OCI-LY3 (cell line): ENCODE measurements at regions not wholly inside any gene's neighbourhood (a gene's known extent, or its start where the extent isn't known, plus 50 kb on each side); places are given as distances from the start of the nearest gene placed in this dataset.

Experiments
- H2AFZ ChIP-seq: fragments of 200-600, 300-600 bp; shearing (Covaris generic); 2 replicates; pipeline ENCODE4 v1.6.0; 2014; ENCODE audit warnings: antibody characterized with exemption, low read depth, low read length
- H3K27ac ChIP-seq: fragments of 200-600, 300-600 bp; sonication (generic); 2 replicates; pipeline ENCODE4 v1.5.1; 2014; ENCODE audit warnings: mild to moderate bottlenecking, low read length, moderate library complexity, mixed read lengths
- H3K27me3 ChIP-seq: fragments of 200-600, 300-600 bp; sonication (generic); 2 replicates; pipeline ENCODE4 v1.6.1; 2014; ENCODE audit warnings: low read depth, low read length, mixed read lengths
- H3K36me3 ChIP-seq: fragments of 200-600, 300-600 bp; sonication (generic); replicated peaks from 2 replicates; pipeline ENCODE3; 2014; ENCODE audit warnings: low read depth, low read length, mixed read lengths
- H3K4me1 ChIP-seq: fragments of 300-600, 200-600 bp; sonication (generic); 2 replicates; pipeline ENCODE4 v1.6.1; 2014; ENCODE audit warnings: low read length, mixed read lengths
- H3K4me2 ChIP-seq: fragments of 200-600, 300-600 bp; sonication (generic); 2 replicates; pipeline ENCODE4 v1.6.1; 2014; ENCODE audit warnings: low read length, mixed read lengths
- H3K4me3 ChIP-seq: fragments of 300-600, 200-600 bp; sonication (generic); 2 replicates; pipeline ENCODE4 v1.5.1; 2014; ENCODE audit warnings: antibody characterized with exemption, mild to moderate bottlenecking, low read length, moderate library complexity
- H3K79me2 ChIP-seq: fragments of 300-600, 200-600 bp; shearing (Covaris generic); 2 replicates; pipeline ENCODE4 v1.6.1; 2014; ENCODE audit warnings: mild to moderate bottlenecking, low read length, mixed read lengths
- H3K9ac ChIP-seq: fragments of 300-600, 200-600 bp; shearing (Covaris generic); 2 replicates; pipeline ENCODE4 v1.6.0; 2014; ENCODE audit warnings: mild to moderate bottlenecking, low read length, moderate library complexity
- H3K9me3 ChIP-seq: fragments of 200-600, 300-600 bp; shearing (Covaris generic); 2 replicates; pipeline ENCODE4 v1.6.1; 2014; ENCODE audit warnings: low read length, mixed read lengths; ENCODE audit not compliant: insufficient read depth
- H4K20me1 ChIP-seq: fragments of 200-600, 300-600 bp; sonication (generic); 2 replicates; pipeline ENCODE4 v1.6.1; 2016; ENCODE audit warnings: low read length, mixed read lengths; ENCODE audit not compliant: insufficient read depth
- EZH2phosphoT487 ChIP-seq: fragments of 200-600 bp; shearing (Covaris generic); IDR thresholded peaks from 2 replicates; pipeline ENCODE4 v1.6.1; 2018; ENCODE audit warnings: antibody characterized with exemption, mixed run types, low read depth
- TF ChIP-seq, protein P1 (sequence below): fragments of 200-600, 300-600 bp; sonication (generic); IDR thresholded peaks from 2 replicates; pipeline ENCODE4 v1.5.1; 2014; ENCODE audit warnings: antibody characterized with exemption, low read length, low read depth

DNA sequence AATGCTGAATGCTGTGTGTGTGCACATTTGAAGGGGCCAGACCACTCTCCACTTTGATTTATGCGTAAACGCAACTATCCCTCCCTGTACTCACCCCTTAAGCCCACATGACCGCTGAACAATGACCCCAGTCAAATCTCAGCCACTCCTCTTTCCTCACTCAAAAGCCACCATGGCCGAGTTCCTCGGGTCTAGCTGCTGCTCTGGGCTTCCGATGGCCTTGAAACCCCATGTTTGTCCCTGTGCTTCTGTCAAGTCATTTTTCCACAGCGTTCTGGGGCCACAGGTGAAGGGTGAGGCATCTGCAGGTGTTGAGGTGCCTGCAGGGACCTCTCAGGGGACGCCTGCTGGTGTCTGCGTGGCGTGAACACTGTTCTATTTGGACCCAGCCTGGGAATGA is 74.3 kb upstream of the TMEM18 start:
- Histone ChIP-seq H4K20me1 (no peaks in the 10 kb centered on the region), H3K27me3 (no peaks in the 10 kb centered on the region; the same call in 1 of the 2 replicates), H3K9ac (no peak overlapping the region), H2AFZ (no peak overlapping the region), H3K4me3 (no peak overlapping the region), H3K27ac (no peak overlapping the region), H3K4me2 (no peak overlapping the region), H3K9me3 (no peaks in the 10 kb centered on the region), H3K79me2 (no peaks in the 10 kb centered on the region), H3K4me1 (no peaks in the 10 kb centered on the region), H3K36me3 (no peaks in the 10 kb centered on the region)
- no peak for TF ChIP-seq EZH2phosphoT487
- TF ChIP-seq, protein P1, sequence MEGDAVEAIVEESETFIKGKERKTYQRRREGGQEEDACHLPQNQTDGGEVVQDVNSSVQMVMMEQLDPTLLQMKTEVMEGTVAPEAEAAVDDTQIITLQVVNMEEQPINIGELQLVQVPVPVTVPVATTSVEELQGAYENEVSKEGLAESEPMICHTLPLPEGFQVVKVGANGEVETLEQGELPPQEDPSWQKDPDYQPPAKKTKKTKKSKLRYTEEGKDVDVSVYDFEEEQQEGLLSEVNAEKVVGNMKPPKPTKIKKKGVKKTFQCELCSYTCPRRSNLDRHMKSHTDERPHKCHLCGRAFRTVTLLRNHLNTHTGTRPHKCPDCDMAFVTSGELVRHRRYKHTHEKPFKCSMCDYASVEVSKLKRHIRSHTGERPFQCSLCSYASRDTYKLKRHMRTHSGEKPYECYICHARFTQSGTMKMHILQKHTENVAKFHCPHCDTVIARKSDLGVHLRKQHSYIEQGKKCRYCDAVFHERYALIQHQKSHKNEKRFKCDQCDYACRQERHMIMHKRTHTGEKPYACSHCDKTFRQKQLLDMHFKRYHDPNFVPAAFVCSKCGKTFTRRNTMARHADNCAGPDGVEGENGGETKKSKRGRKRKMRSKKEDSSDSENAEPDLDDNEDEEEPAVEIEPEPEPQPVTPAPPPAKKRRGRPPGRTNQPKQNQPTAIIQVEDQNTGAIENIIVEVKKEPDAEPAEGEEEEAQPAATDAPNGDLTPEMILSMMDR = no peak

DNA sequence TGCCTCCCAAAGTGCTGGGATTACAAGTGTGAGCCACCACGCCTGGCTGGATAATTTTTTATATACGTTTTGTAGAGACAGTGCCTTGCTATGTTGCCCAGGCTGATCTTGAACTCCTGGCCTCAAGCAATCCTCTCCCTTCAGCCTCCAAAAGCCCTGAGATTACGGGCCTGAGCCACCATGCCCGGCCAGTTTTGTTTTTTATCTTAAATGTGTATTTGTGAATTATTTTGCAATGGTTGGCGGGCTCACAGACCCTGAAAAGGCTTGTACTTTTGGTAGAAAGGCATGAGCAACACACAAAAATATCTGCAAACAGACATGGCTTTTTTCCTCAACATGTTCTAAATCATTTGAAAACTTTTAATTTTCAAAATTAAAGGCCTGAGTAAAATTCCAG is 73.4 kb upstream of the TMEM18 start:
- no peak overlapping the region for H3K9ac ChIP-seq
- H3K9me3 ChIP-seq = no peaks in the 10 kb centered on the region
- H3K27ac ChIP-seq = no peak overlapping the region
- H3K4me2 ChIP-seq = no peak overlapping the region
- H3K4me1 ChIP-seq = no peaks in the 10 kb centered on the region
- H3K36me3 ChIP-seq = no peaks in the 10 kb centered on the region
- no peaks in the 10 kb centered on the region; the same call in 1 of the 2 replicates for H3K27me3 ChIP-seq
- TF ChIP-seq, protein P1 = no peak
- no peak overlapping the region for H3K4me3 ChIP-seq
- no peak overlapping the region for H2AFZ ChIP-seq
- no peaks in the 10 kb centered on the region for H4K20me1 ChIP-seq
- H3K79me2 ChIP-seq = no peaks in the 10 kb centered on the region

DNA sequence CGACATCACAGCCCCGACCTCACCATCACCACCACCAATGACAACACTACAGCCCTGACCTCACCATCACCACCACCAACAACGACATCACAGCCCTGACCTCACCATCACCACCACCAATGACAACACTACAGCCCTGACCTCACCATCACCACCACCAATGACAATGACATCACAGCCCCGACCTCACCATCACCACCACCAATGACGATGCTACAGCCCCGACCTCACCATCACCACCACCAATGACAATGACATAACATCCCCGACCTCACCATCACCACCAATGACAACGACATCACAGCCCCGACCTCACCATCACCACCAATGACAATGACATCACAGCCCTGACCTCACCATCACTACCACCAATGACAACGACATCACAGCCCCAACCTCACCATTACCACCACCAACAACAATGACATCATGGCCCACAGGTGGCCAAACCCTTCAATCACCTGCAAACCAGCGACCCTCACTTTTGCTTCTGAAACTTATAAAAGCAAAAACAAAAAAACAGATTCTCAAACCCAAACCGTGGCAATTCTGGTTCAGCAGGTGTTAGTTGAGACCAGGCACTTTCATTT is 70.7 kb upstream of the TMEM18 start:
- no peaks in the 10 kb centered on the region for H3K9me3 ChIP-seq
- no peaks in the 10 kb centered on the region for H3K36me3 ChIP-seq
- H3K27me3 ChIP-seq = no peaks in the 10 kb centered on the region; the same call in 1 of the 2 replicates
- no peak overlapping the region for H3K27ac ChIP-seq
- no peak overlapping the region for H3K4me3 ChIP-seq
- no peaks in the 10 kb centered on the region for H3K4me1 ChIP-seq
- no peaks in the 10 kb centered on the region for H3K79me2 ChIP-seq
- H4K20me1 ChIP-seq = no peaks in the 10 kb centered on the region
- H2AFZ ChIP-seq = no peak overlapping the region
- H3K4me2 ChIP-seq = no peak overlapping the region
- H3K9ac ChIP-seq = no peak overlapping the region
- TF ChIP-seq, protein P1 = no peak
- TF ChIP-seq EZH2phosphoT487 = no peak

DNA sequence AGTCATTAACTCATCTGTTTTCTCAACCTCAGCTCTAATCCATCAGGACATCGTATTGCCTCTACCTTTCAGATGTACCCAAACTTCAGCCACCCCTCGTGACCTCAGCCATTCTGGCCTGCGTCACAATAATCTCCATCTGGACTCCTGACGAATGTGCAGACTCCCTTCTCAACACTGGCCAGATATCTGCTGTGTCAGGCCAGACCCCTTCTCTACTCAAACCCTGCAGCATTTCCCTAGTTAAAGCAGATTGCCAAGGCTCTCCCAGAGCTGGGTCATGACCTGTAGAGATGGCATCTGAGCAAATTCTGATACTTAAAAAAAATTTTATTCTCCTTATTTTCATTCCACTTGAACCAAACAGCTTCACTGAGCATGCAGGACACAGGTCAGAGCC is 69.5 kb upstream of the TMEM18 start:
- TF ChIP-seq, protein P1 = no peak
- no peak for TF ChIP-seq EZH2phosphoT487

More for the DNA sequence above, 69.5 kb upstream of the TMEM18 start:
- no peaks in the 10 kb centered on the region for H3K4me1 ChIP-seq
- no peaks in the 10 kb centered on the region for H3K79me2 ChIP-seq
- 0 out of 2 replicates have a peak, but pooled peaks cover 2% of the 10 kb centered on the region for H3K27me3 ChIP-seq
- no peak overlapping the region for H2AFZ ChIP-seq
- H3K4me3 ChIP-seq = no peak overlapping the region
- no peak overlapping the region for H3K27ac ChIP-seq
- H4K20me1 ChIP-seq = no peaks in the 10 kb centered on the region
- no peaks in the 10 kb centered on the region for H3K36me3 ChIP-seq
- no peak overlapping the region for H3K9ac ChIP-seq
- H3K9me3 ChIP-seq = no peaks in the 10 kb centered on the region
- no peak overlapping the region for H3K4me2 ChIP-seq
